BJ (cell line): ENCODE measurements at regions not wholly inside any gene's neighbourhood (a gene's known extent, or its start where the extent isn't known, plus 50 kb on each side); places are given as distances from the start of the nearest gene placed in this dataset.

Experiments
- CTCF ChIA-PET: fragments of 350-600 bp; formaldehyde crosslinking; extraction: SDS; loops from one replicate; lab custom pipeline; 2021; ENCODE audit warnings: antibody characterized with exemption, inconsistent platforms; lab: Yijun Ruan, JAX
- POLR2A ChIA-PET: fragments of 300-600 bp; sonication (Branson Sonifier 250); formaldehyde crosslinking; extraction: SDS; loops from one replicate; lab custom pipeline; 2021; ENCODE audit warnings: antibody characterized with exemption; lab: Charles Lee
- DNase-seq: peaks from one replicate; pipeline ENCODE4 v3.0.0-alpha.2; 2011; ENCODE audit warnings: low read depth
- H3K27me3 ChIP-seq: 2 replicates; pipeline ENCODE4 v1.6.0; 2011; ENCODE audit warnings: low read length; ENCODE audit not compliant: control insufficient read depth, insufficient read depth
- H3K36me3 ChIP-seq: 2 replicates; pipeline ENCODE4 v1.5.1; 2011; ENCODE audit warnings: low read length; ENCODE audit not compliant: control insufficient read depth, insufficient read depth
- H3K4me3 ChIP-seq: 2 replicates; pipeline ENCODE4 v1.5.1; 2011; ENCODE audit warnings: low read depth, mild to moderate bottlenecking, control low read depth, low read length
- CTCF ChIP-seq: IDR thresholded peaks from 2 replicates; pipeline ENCODE4 v1.5.1; 2011; ENCODE audit warnings: low read depth, mild to moderate bottlenecking, control low read depth, inconsistent platforms, low read length, moderate library complexity; ENCODE audit not compliant: insufficient read depth

GRCh38 chr2:8165550-8165949 lies 516.3 kb upstream of the ID2 start:
- Histone ChIP-seq H3K36me3 (no peaks in the 10 kb centered on the region), H3K27me3 (no peaks in the 10 kb centered on the region), H3K4me3 (no peak overlapping the region)
- ChIA-PET CTCF (interaction anchor here (0.8 kb wide), 1 partner anchor 739 kb away, joined by 3 read pairs; no protein-coding TSS in a partner anchor), POLR2A (no interaction called here)
- no peak for TF ChIP-seq CTCF
- DNase-seq: no peak

GRCh38 chr2:8168022-8168717 lies 513.7 kb upstream of the ID2 start:
- no peaks in the 10 kb centered on the region for H3K36me3 ChIP-seq
- DNase-seq: no peak
- TF ChIP-seq CTCF: no peak
- no peak overlapping the region for H3K4me3 ChIP-seq
- POLR2A ChIA-PET: no interaction called here
- CTCF ChIA-PET: interaction anchor here (1.4 kb wide), 1 partner anchor 8 kb away, joined by 3 read pairs; no protein-coding TSS in a partner anchor
- H3K27me3 ChIP-seq: no peaks in the 10 kb centered on the region

GRCh38 chr2:8168876-8169424 lies 512.9 kb upstream of the ID2 start:
- TF ChIP-seq CTCF: no peak
- H3K36me3 ChIP-seq: no peaks in the 10 kb centered on the region
- DNase-seq: no peak
- no peak overlapping the region for H3K4me3 ChIP-seq
- H3K27me3 ChIP-seq: no peaks in the 10 kb centered on the region
- CTCF ChIA-PET: interaction anchor here (1.4 kb wide), 1 partner anchor 9 kb away, joined by 3 read pairs; no protein-coding TSS in a partner anchor
- POLR2A ChIA-PET: no interaction called here

- peak; percentile 53 for DNase-seq
- Histone ChIP-seq H3K27me3 (no peaks in the 10 kb centered on the region), H3K36me3 (no peaks in the 10 kb centered on the region), H3K4me3 (no peak overlapping the region)
- ChIA-PET POLR2A (no interaction called here), CTCF (interaction anchor here (1.4 kb wide), 1 partner anchor 10 kb away, joined by 3 read pairs; no protein-coding TSS in a partner anchor)
- no peak for TF ChIP-seq CTCF
Measured at GRCh38 chr2:8169443-8169842, 512.4 kb upstream of the ID2 start.

GRCh38 chr2:8170552-8171327 lies 511.1 kb upstream of the ID2 start:
- TF ChIP-seq CTCF: no peak

More at GRCh38 chr2:8170552-8171327, 511.1 kb upstream of the ID2 start:
- no peak for DNase-seq
- H3K27me3 ChIP-seq: no peaks in the 10 kb centered on the region
- CTCF ChIA-PET: no interaction called here
- no peak overlapping the region for H3K4me3 ChIP-seq
- POLR2A ChIA-PET: interaction anchor here (0.6 to 1.4 kb wide), 2 partner anchors 22 to 511 kb away, joined by 3 read pairs; partner anchors contain the start of gene ID2
- H3K36me3 ChIP-seq: no peaks in the 10 kb centered on the region
